ENCODE measurements at regions not wholly inside any gene's neighbourhood (a gene's known extent, or its start where the extent isn't known, plus 50 kb on each side); places are given as distances from the start of the nearest gene placed in this dataset.

GRCh38 chr1:216929870-216930582, 206.8 kb upstream of the ESRRG start:
- Mint-ChIP-seq H3K27ac (no peak overlapping the region), H3K9me3 (no peaks in the 10 kb centered on the region), H3K4me1 (peaks cover 11% of the 10 kb centered on the region), H3K27me3 (ENCODE audit: low read depth) (peaks cover 4% of the 10 kb centered on the region), H3K4me3 (no peak overlapping the region), H3K36me3 (ENCODE audit: low read depth) (peaks cover 4% of the 10 kb centered on the region)
- TF ChIP-seq CTCF (IDR thresholded peaks at IDR 0.05; ENCODE audit: unreplicated experiment in 3 of 3) = no peak

- Mint-ChIP-seq H3K9me3 (no peaks in the 10 kb centered on the region), H3K27me3 (ENCODE audit: low read depth) (peaks cover 4% of the 10 kb centered on the region), H3K4me1 (peaks cover 11% of the 10 kb centered on the region), H3K4me3 (no peak overlapping the region), H3K27ac (peak overlapping the region in 1 of 3 experiments; percentile 41), H3K36me3 (ENCODE audit: low read depth) (no peaks in the 10 kb centered on the region)
- TF ChIP-seq CTCF (IDR thresholded peaks at IDR 0.05; ENCODE audit: unreplicated experiment in 3 of 3) = no peak
These were observed 204.4 kb upstream of the ESRRG start for GRCh38 chr1:216927633-216928032.

- H3K36me3 Mint-ChIP-seq (ENCODE audit: low read depth) = no peaks in the 10 kb centered on the region
- H3K4me1 Mint-ChIP-seq = peaks cover 11% of the 10 kb centered on the region
- H3K27me3 Mint-ChIP-seq (ENCODE audit: low read depth) = peaks cover 4% of the 10 kb centered on the region
- no peak overlapping the region for H3K4me3 Mint-ChIP-seq
- H3K9me3 Mint-ChIP-seq = no peaks in the 10 kb centered on the region
- peak overlapping the region in 2 of 3 experiments; percentile 29 to 36 for H3K27ac Mint-ChIP-seq
- no peak for TF ChIP-seq CTCF (IDR thresholded peaks at IDR 0.05; ENCODE audit: unreplicated experiment in 3 of 3)
These were observed 203.7 kb upstream of the ESRRG start for GRCh38 chr1:216926720-216927510.

- H3K9me3 Mint-ChIP-seq = no peaks in the 10 kb centered on the region
These were observed 202.9 kb upstream of the ESRRG start for GRCh38 chr1:216925962-216926625.

GRCh38 chr1:216924732-216925131, 201.5 kb upstream of the ESRRG start:
- Mint-ChIP-seq H3K9me3 (no peaks in the 10 kb centered on the region), H3K27me3 (ENCODE audit: low read depth) (peaks cover 4% of the 10 kb centered on the region), H3K27ac (no peak overlapping the region), H3K4me1 (peaks cover 11% of the 10 kb centered on the region), H3K36me3 (ENCODE audit: low read depth) (no peaks in the 10 kb centered on the region), H3K4me3 (no peak overlapping the region)
- TF ChIP-seq CTCF (IDR thresholded peaks at IDR 0.05; ENCODE audit: unreplicated experiment in 3 of 3) = no peak

More at GRCh38 chr1:216925962-216926625, 202.9 kb upstream of the ESRRG start:
- Mint-ChIP-seq H3K27me3 (ENCODE audit: low read depth) (peaks cover 4% of the 10 kb centered on the region), H3K4me1 (peaks cover 11% of the 10 kb centered on the region), H3K36me3 (ENCODE audit: low read depth) (no peaks in the 10 kb centered on the region), H3K4me3 (no peak overlapping the region), H3K27ac (peak overlapping the region in 1 of 3 experiments; percentile 29)
- TF ChIP-seq CTCF (IDR thresholded peaks at IDR 0.05; ENCODE audit: unreplicated experiment in 3 of 3) = no peak
